ENCODE measurements at regions not wholly inside any gene's neighbourhood (a gene's known extent, or its start where the extent isn't known, plus 50 kb on each side); places are given as distances from the start of the nearest gene placed in this dataset.

DNA sequence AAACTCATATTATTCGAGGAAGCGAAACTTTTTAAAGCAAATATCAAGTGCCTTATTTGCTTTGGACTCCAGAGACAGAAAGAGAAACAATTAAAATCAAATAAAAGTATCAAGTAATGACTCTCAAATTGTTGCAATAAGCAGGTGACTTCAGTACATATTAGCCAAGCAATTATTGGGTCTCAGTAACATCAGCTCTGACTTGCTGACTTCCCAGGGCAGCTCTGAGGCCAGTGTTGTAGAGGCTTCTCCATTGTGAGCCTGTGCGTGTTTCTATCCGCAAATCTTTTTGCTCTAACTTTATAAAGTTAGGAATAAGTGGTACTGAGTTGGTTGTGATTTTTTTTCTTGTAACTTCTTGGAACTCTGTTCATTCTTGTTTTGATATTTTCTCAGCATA, 186.8 kb upstream of the PRLR start:
- H2AFZ ChIP-seq (ENCODE audit: low read length) = no peak overlapping the region
- no peak overlapping the region for H2BK20ac ChIP-seq (ENCODE audit: low read length)
- H3K56ac ChIP-seq (replicated peaks; ENCODE audit: insufficient read length, low read depth, low read length) = no peak overlapping the region
- no peak overlapping the region for H4K8ac ChIP-seq (ENCODE audit: extremely low read depth, insufficient read depth, low read length)
- H3K27me3 ChIP-seq (replicated peaks in 1 of 4; ENCODE audit: control insufficient read depth in 3 of 4, extremely low read depth in 1 of 4, insufficient read depth in 3 of 4, low read length in 3 of 4) = no peaks in the 10 kb centered on the region
- FAIRE-seq (no peak), DNase-seq (ENCODE audit: low read depth in 1 of 2, low spot score in 2 of 2) (no peak)
- no peaks in the 10 kb centered on the region for H3K4me1 ChIP-seq (replicated peaks in 1 of 4; ENCODE audit: control insufficient read depth in 3 of 4, insufficient read depth in 4 of 4, low read length in 3 of 4)
- no peak overlapping the region for H2AK5ac ChIP-seq (ENCODE audit: low read depth, low read length)
- no peak overlapping the region for H2BK120ac ChIP-seq (replicated peaks; ENCODE audit: low read depth, low read length)
- no peak overlapping the region for H4K91ac ChIP-seq (replicated peaks; ENCODE audit: insufficient read length, low read length)
- H3K18ac ChIP-seq (ENCODE audit: extremely low read depth, low read length) = no peak overlapping the region
- H3K4ac ChIP-seq (replicated peaks; ENCODE audit: insufficient read length, low read depth, low read length) = no peak overlapping the region
- 92% methylated on average over 4 of the region's 4 CpGs; no CpG with 5 or more reads in 1 of the 2 experiments for WGBS, 2 experiments (ENCODE audit: extremely low coverage in 1 of 2, insufficient coverage in 1 of 2, insufficient read length in 1 of 2, insufficient replicate concordance in 2 of 2, low coverage in 1 of 2, low lambda C conversion rate in 2 of 2, missing lambda C conversion rate in 1 of 2)
- H3K9me3 ChIP-seq (ENCODE audit: insufficient read depth in 2 of 2, low read depth in 1 of 2, low read length in 1 of 2) = no peaks in the 10 kb centered on the region
- H3K79me2 ChIP-seq (ENCODE audit: control insufficient read depth in 1 of 2, insufficient read depth in 2 of 2, low read length in 2 of 2) = no peaks in the 10 kb centered on the region
- H3K4me2 ChIP-seq (ENCODE audit: insufficient read depth in 1 of 2, low read depth in 2 of 2, low read length in 2 of 2) = no peak overlapping the region
- no peak overlapping the region for H2BK5ac ChIP-seq (ENCODE audit: low read depth, low read length)
- no peak overlapping the region for H2BK15ac ChIP-seq (ENCODE audit: low read length)
- H3K36me3 ChIP-seq (ENCODE audit: control insufficient read depth in 2 of 4, insufficient read depth in 4 of 4, low read length in 3 of 4) = no peaks in the 10 kb centered on the region
- H3K23ac ChIP-seq (ENCODE audit: insufficient read length) = no peak overlapping the region
- H4K5ac ChIP-seq (ENCODE audit: insufficient read length, low read depth, low read length) = no peak overlapping the region
- H3K9ac ChIP-seq (replicated peaks in 1 of 4; ENCODE audit: extremely low read depth in 1 of 4, low read depth in 3 of 4, low read length in 3 of 4) = no peak overlapping the region
- no peaks in the 10 kb centered on the region for H3K23me2 ChIP-seq (ENCODE audit: low read depth, low read length)
- no peaks in the 10 kb centered on the region for H4K20me1 ChIP-seq (replicated peaks in 1 of 2; ENCODE audit: control insufficient read depth in 1 of 2, insufficient read depth in 2 of 2, low read length in 2 of 2)
- H3K4me3 ChIP-seq (ENCODE audit: extremely low read depth in 1 of 4, insufficient read depth in 2 of 4, low read depth in 3 of 4, low read length in 4 of 4) = no peak overlapping the region
- ChIA-PET CTCF (ENCODE audit: partially characterized antibody) (interaction anchor here (1.4 to 2.8 kb wide), 3 partner anchors 14 to 19 kb away, joined by 3 to 14 read pairs (median 8); no protein-coding TSS in a partner anchor), POLR2A (ENCODE audit: partially characterized antibody) (no interaction called here)
- no peak overlapping the region for H2BK12ac ChIP-seq (ENCODE audit: low read depth, low read length)
- H3K27ac ChIP-seq (ENCODE audit: low read depth, low read length) = no peak overlapping the region
- no peak overlapping the region for H3K14ac ChIP-seq (ENCODE audit: insufficient read length)
- no peaks in the 10 kb centered on the region for H3K79me1 ChIP-seq (ENCODE audit: low read depth, low read length)
- TF ChIP-seq SIX5 (IDR thresholded peaks at IDR 0.05; ENCODE audit: low read depth, low read length) (no peak), ATF3 (IDR thresholded peaks at IDR 0.05; ENCODE audit: insufficient read depth, low read depth, low read length) (no peak), BACH1 (IDR thresholded peaks at IDR 0.05; ENCODE audit: low read length) (no peak), KDM4A (IDR thresholded peaks at IDR 0.05; ENCODE audit: low read depth, low read length, severe bottlenecking) (no peak), NANOG (IDR thresholded peaks at IDR 0.05; ENCODE audit: insufficient read depth, low read depth, low read length, poor library complexity, severe bottlenecking) (no peak), RNF2 (IDR thresholded peaks at IDR 0.05; ENCODE audit: borderline replicate concordance, low read depth, low read length, missing control alignments, poor library complexity, severe bottlenecking) (no peak), SIN3A (conservative IDR thresholded peaks at IDR 0.05 in 1 of 2, IDR thresholded peaks at IDR 0.05 in 1 of 2; ENCODE audit: low read depth in 1 of 2, low read length in 2 of 2) (no peak), HDAC2 (IDR thresholded peaks at IDR 0.05; ENCODE audit: borderline replicate concordance in 1 of 2, low read depth in 2 of 2, low read length in 2 of 2) (no peak), FOSL1 (IDR thresholded peaks at IDR 0.05; ENCODE audit: insufficient read depth, low read depth, low read length) (no peak), RBBP5 (IDR thresholded peaks at IDR 0.05; ENCODE audit: borderline replicate concordance, low read depth, low read length) (no peak), CHD2 (IDR thresholded peaks at IDR 0.05; ENCODE audit: low read length) (no peak), MAX (IDR thresholded peaks at IDR 0.05) (no peak), SP2 (IDR thresholded peaks at IDR 0.05; ENCODE audit: low read length) (no peak)

Measured in H1 (cell line).